Dedifferentiated amniotic fluid mesenchymal stem cell (primary cell): ENCODE measurements at regions not wholly inside any gene's neighbourhood (a gene's known extent, or its start where the extent isn't known, plus 50 kb on each side); places are given as distances from the start of the nearest gene placed in this dataset.

Source experiments
- DNase-seq: peaks from one replicate; pipeline ENCODE4 v3.0.0-alpha.2; 2016; ENCODE audit errors: extremely low spot score

DNA sequence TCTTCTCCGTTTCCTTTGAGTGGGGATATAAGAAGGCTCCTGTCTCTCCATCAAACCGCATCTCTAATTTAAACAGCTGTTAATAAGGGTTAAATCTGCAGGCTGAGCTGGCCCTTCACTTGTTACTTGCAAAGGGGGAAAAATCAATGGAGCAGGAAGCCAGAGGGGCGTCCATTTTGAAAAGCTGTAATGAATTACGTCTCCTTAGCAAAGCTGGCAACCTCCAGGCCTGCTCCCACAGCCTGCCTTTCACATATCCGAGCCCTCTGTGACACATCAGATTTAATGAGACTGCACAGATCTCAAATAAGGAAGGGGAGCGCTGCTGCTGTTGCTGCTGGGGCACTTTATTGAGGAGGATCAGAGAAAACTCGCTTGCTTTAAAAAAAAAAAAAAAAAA lies 320.8 kb downstream of the BLID start:
- DNase-seq: no peak

DNA sequence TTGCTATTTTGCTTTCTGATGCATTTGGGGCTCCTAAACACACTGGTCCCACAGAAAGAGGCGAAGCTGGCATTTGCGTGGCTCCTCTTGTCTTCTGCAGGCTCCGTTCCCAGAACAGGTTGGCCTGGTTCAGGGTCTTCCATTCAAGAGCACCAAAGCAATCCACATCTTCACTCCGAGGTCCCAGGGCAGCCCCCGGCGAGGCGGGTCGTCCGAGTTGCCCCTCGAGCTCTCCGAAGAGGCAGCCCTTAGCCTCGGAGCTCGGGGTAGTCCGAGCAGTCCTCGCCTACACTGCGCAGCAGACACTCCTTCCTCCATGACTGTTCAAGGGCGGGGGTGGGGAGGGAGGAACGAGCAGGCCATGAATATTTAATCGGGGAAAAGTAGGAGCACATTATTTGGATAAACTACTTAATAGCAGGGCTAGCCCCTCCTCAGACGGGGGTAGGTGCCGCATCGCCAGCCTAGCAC lies 321.3 kb downstream of the BLID start:
- DNase-seq: no peak

DNA sequence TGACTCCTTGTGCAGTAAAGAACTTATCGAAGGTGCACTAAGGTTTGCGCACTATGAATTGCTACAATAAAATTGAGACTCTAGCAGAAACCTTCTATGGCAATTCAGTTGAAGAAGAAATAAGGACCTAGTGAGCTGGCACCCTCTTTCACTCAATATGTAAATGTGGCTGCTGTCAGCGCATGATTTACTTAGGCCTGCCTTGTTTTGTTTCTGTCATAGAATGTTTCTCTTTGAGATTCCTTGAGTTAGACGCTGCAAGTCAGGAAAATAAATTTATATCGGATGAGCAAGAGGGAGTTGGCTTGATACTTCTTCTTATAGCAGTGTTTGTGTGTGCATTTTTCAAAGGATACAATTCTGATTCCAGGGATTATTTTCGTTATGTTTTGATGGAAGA lies 322.1 kb downstream of the BLID start:
- no peak for DNase-seq

DNA sequence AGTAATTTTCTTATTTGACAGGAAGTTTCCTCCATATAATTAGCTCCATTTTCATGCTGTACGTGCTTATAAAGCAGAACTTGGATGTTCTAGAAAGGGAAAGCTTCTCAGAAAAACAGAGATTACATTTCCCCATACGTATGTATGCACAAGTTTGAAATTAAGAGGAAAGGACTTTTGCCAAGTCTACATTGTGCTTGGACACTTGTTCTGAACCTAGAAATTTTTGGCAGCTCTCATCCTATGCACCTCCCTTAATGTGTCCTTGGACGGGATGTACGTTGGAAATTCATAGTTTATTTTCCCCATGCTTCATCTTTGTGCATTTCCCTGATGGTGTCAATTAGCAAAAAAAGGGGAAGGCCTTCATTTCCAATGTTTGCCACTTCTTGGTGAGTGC lies 322.7 kb downstream of the BLID start:
- no peak for DNase-seq

DNA sequence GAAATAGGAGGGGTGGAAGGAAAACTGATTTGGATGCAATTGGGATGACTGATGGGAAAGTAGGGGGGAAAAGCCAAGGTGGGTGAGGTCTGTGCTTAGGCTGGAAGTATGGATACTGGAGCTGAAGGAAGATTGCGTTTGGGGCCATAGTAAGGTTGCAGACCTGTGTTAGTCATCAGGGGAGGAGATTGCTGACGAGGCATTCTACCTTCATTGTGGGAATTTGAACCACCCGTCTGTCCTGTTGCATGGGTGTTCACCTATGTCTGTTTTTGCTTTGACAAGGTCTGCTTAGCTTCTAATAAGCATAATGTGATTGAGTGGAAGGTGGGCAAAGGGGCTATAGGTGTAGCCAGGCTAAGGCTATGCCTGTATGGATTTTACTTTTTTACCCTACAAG lies 323.8 kb downstream of the BLID start:
- no peak for DNase-seq

DNA sequence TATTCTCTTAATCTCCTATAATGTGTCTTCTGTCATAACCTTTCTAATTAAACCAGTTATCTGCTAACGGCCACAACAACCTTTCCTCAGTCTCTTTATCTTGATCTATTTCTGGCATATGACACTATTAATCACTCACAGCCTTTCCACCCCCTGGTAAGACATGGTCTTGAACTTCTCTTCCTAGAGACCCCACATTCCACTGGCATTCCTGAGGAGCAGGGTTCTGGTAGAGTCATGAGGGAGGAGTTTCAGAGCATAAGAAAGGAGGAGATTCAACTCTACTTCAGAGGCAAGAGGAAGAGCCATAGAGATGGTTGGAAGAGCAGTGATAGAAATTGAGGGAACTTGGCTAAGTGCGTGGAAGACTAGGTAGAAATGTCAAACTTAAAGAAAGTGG lies 325.6 kb downstream of the BLID start:
- no peak for DNase-seq

DNA sequence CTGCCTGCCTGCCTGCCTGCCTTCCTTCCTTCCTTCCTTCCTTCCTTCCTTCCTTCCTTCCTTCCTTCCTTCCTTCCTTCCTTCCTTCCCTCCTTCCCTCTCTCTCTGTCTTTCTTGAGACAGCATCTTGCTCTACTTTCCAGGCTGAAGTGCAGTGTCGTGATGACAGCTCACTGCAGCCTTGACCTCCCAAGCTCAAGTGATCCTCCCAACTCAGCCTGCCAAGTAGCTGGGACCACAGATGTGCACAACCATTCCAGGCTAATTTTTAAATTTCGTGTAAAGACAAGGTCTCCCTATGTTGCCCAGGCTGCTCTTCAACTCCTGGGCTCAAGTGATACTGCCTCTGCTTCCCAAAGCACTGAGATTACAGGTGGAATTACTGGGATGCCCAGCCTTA lies 328.2 kb upstream of the SORL1-AS1 start:
- DNase-seq: no peak

DNA sequence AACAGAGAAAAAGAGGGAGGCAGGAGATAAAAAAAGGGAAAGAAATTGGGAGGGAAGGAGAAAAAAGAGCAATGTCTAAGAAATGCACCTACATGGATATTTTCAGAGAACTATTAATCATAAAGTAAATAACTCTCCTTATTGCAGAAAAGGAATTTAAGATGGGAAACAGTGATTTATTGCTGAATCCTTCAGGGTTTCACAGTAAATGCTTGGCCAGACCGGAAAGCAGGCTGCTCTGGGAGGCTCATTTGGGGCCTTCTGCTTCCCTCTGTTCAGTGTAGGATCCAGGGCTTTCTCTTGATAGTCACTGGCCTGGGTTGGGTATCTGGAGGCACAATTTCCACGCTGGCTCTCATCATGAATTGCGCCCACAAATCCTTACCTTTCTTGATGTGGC lies 324.3 kb upstream of the SORL1-AS1 start:
- no peak for DNase-seq

DNA sequence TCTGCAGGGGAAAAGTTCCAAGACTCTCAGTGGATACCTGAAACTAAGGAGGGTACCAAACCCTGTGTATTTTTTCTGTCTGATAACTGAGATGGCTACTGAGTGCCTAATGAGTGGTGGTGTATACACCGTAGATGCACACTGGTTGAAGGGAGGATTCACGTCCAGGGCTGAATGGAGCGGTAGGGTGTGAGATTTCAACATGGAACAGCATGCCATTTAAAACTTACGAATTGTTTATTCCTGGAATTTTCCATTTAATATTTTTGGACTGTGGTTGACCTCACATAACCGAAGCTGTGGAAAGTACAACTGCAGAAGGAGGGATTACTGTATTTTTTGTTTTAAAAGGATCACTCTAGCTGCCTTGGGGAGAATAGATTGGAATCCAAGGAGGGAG lies 322.5 kb upstream of the SORL1-AS1 start:
- DNase-seq: no peak

DNA sequence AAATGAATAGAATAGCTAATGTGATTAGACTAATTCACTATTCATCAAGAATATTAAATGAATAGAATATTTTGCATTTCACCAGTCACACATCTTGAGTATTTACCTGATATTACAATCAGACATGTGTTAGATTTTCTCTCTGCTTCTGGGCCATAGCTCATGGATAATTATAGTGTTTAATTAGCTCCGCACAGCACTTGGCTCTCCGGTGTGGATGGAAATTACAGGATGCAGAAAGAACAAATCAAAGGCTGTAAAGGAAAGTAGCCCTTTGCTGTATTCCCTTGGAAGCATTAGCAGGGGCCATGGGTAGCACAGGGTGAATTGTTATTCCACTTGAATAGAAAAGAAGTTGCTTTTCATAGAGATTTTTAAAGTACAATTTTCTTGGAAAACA lies 320.3 kb upstream of the SORL1-AS1 start:
- no peak for DNase-seq

DNA sequence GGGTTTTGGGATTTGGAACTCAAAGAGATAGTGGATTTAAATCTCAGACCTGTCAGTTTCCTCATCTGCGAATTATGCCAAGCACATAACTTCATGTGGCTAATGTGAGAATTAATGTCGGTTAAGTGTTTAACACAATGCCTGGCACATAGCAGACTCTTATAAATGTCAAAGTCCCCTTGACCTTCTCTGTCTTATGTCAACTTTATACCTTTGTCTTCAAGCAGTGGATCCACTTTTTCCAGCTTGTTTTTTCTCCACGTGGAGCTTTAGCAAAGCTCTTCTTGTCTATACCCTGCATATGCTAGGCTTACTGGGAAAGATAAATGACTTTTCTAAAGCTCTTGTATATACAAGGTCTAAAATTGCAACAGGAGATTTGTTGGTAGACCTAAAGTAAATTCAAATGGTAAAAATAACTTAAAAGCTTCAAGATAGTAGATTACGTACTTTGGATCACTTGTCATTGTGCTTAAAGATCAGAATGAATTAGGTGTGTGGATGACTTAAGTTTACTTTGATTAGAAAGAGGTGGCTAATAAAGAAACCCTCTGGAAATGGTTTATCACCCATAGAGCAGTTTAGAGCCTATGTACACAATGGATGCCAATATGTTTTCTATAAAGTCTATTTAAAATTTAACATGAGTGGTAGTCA lies 318.3 kb upstream of the SORL1-AS1 start:
- DNase-seq: no peak

DNA sequence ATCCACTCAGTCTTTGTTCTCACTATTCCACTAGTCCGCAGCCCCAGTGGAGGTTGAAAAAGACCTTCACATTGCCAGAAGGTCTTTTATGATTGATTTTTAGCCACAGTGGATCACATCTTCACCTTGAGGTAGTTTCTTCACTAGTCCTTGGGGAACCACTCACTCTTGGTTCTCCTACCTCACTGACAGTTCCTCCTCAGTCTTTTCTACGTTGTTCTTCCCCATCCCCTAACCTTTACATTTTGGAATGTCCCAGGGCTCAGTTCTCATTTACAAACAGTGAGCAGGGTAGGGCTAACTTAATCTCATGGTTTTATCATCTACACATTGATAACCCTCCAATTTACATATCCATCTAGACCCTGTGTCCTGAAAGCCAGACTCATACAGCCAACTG lies 316.4 kb upstream of the SORL1-AS1 start:
- DNase-seq: no peak

DNA sequence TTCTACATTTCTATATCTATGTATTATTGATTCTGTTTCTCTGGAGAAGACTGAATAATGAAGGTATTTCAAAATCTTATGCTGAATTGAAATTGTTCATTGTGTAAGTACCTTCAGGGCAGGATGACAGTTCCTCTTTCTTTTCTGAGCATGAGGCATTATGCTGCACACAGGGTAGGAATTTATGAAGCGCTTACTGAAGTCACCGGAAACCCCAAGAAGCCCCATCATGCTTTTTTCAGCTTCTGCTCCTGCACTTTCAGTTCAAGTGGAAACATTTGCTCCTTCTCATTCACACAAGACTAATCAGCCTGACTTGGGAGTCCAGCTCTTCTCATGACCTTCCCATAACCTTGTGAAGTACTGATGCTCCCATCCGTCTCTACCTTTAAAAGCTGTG lies 314.7 kb upstream of the SORL1-AS1 start:
- no peak for DNase-seq

DNA sequence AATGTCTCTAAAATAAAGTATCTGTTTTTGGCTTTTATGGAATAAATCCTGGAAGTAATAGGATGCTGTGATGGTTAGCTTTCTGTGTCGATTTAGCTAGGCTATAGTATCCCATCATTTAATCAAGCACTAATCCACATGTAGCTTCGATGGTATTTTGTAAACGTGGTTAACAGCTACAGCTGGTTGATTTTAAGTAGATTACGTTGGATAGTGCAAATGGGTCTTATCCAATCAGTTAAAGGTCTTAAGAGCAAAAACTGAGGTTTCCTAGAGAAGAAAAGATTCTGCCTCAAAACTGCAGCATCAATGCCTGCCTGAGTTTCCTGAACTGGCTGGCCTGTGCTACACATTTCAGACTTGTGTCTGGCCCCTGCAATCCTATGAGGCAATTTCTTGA lies 314.2 kb upstream of the SORL1-AS1 start:
- DNase-seq: peak; percentile 19

DNA sequence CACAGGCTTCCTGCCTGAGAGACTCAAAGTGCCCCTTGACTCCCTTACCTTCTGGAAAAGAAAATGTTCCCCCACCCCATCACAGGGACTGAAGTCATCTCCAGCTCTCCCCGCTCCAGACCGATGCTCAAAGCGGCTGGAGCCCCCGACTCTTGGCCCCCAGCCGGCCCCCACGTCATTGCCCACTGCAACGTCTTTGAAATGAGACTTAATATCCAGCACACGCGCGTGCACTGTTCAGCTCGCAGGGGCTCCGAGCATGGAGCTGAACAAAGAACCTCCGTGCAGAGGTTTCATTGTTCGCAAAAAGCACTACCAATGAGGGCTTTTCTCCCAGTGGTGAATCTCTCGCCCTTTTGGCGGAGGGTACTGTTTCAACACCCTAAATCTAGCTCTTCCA lies 313.4 kb upstream of the SORL1-AS1 start:
- DNase-seq: no peak

DNA sequence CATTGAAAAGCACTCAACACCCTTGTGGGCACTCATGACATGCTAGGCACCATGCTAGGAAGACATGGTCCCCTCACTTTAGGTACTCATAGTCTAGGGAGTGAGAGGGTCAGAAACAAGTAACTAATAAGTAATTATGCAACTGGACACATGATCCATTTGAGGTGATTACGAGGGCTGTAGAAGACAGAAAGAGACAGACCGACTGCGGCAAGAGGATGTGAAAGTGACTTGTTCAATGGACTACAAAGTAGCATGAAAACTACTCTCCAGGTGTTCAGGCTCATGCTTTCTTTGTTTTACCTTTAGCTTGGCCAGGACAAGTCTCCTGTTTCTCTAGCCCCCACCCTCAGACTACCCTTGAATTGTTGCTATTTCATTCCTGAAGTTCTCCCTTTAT lies 310.8 kb upstream of the SORL1-AS1 start:
- DNase-seq: no peak

DNA sequence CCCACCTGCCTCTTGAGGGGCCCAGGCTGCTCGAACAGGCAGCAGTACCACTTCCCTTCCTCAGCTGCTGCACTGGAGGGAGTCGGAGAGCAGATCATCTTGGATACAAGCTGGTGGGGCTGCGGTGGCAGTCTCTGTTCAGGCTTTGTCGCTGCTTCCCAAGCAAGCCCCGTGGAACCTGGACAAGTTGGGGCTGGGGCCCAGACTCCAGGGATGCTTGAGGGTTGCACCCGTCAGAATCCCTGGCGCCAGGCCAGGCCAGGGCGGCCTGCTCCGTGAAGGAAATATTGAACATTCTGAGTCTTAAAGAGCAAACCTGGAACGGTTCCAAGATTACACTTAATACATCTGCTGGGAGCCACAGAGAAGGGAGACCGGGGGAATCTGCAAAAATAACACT lies 310.1 kb upstream of the SORL1-AS1 start:
- DNase-seq: no peak

DNA sequence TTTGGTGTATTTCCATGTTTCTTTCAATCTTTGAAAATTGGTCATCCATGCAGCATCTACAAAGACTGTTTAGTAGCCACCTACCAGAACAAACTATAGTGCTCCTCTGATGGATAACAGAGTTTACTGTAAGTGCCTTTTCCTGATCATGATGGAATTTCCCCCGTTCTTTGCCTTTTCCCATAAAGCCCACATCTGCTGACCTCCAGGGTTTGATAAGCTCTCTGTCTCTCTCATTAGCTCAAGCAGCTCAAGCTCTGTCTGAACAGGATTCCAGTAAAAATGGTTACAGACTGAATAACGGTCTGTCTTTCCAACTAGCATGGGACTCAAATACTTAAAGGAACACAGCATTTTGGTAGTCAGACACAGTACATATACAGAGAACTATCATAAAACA lies 308.4 kb upstream of the SORL1-AS1 start:
- no peak for DNase-seq

DNA sequence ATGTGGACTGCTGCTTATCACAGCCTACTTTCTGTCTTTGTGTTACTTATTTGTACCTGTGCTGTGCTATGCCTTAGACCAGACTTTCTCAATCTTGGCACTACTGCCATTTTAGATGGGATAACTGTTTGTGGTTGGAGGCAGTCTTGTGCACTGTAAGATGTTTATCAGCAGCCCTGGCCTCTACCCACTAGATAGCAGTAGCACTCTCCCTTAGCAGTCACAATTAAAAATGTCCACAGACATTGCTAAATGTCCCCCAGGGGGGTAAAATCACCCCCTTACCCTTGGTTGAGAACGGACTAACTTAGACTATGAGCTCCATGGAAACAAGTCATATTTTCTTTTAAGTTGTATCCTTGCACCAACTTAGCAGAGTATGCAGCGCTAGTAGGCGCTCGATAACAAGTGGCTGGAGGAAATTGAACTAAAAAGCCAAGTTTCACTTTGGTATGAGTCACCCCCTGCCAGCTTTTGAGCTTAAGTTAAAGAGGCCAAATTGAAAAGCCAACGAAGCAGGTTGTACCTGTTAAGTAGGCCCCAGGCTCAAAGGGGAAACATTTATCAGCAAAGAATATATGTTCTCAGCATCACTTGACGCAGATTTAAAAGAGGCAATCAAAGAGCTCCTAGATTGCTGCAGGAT lies 304.8 kb upstream of the SORL1-AS1 start:
- DNase-seq: no peak

DNA sequence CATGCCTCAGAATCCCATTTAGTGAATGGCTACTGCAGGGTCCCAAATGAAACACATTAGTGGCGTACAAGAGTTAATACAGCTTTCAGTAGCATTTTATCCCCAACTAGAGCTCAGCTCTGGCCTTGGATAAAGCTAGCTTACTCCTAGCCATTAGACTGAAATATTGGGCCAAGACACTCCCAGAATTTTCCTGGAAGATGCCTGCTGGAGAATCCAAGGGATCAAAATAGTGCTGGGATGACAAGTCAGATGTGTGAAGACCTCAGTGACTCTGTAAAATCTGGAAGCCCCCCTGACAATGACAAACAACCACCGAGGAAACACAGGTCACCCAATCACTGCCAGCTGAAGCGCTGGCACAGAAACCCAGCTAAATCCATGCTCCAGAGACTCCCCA lies 303.1 kb upstream of the SORL1-AS1 start:
- no peak for DNase-seq

DNA sequence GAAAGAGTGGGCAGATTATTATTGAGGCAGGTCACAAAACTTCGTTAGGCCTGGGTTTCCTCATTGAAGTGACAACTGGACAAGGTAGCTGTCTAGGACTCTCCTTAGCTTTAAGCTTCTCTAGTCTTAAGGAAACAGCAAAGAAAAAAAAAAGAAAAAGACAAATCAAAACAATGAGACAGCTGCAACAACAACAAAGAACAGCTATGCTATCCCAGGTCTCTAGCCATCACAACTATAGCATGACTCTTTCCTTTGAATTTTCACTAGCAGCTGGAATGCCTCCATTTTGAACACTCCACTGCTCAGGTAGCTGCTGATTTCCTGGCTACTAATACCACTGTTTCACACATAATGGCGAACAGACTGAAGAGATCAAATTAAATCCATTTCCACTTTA lies 302.4 kb upstream of the SORL1-AS1 start:
- DNase-seq: no peak

DNA sequence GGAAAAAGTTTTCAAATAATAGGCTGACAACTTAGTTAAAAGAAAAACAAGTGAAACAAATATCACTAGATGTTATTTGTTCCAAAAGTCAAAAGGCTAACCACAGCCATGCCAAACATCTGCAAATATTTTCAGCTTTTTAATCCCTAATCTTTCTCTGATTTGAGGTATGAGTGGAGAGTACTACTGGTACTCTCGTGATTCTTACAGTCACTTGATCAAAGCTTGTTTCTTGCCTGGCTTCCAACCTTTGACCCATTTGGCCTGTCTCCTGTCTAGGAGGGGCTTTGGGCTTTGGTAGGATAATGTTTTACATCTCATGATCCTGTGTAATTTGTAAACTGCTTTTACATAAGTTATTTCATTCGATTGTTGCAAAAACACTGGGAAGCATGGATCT lies 301.8 kb upstream of the SORL1-AS1 start:
- DNase-seq: no peak

DNA sequence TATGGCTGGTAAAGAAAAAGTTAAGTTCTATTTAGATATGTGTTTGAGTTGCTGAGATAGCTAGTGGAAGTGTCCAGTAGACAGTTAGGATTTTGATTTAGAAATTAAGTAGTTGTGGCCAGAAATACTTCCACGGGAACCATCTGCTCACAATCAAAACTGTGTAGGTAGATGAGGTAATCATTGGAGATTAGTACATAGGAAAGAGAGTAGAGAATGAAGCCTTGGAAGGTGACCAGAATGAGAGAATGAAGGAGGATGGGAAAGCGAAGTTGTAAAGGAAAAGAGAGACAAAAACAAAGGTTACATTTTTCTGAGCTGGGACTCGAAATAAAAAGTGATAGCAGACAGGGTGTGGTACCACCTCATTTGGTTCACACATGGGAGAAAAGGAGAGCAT lies 296.9 kb upstream of the SORL1-AS1 start:
- DNase-seq: no peak

DNA sequence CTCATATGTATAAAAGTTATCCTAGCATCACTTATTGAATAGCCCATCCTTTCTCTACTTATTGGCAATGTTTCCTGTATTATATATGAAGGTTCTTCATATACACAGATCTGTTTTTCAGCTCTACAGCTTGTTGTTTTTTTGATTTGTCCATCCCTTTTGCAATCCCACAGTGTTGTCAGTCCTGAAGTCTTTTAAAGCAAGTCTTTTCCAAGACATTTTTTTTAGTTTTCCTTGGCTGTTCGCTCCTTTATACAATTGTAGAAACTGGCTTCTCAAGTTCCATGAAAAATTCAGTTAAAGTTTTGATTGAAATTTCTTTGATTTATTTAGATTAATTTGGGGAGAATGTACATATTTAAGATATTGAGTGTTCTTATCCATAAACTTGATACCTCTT lies 295.3 kb upstream of the SORL1-AS1 start:
- DNase-seq: no peak
